A549 (cell line): ENCODE measurements at regions not wholly inside any gene's neighbourhood (a gene's known extent, or its start where the extent isn't known, plus 50 kb on each side); places are given as distances from the start of the nearest gene placed in this dataset.

ENCODE experiments used
- ATAC-seq, 2 experiments: fragments of 200-7000 bp in 1 of 2; fragments of >200 bp in 1 of 2; cut with Nextera tagmentation in 1 of 2; cut with Tn5 transposase in 1 of 2; 3 replicates each; pipeline versions ENCODE4 v1.8.0 to v1.9.1; 2018 to 2020; ENCODE audit warnings: mild to moderate bottlenecking in 1 of 2, moderate library complexity in 1 of 2
- CTCF ChIA-PET: fragments of 300-600 bp; sonication (Branson Sonifier 250); formaldehyde crosslinking; extraction: SDS; loops from one replicate; lab custom pipeline; 2021; ENCODE audit warnings: antibody characterized with exemption, inconsistent platforms; lab: Yijun Ruan, JAX
- POLR2A ChIA-PET: fragments of 350-600 bp; formaldehyde crosslinking; extraction: SDS; loops from one replicate; lab custom pipeline; 2021; ENCODE audit warnings: antibody characterized with exemption, inconsistent platforms; lab: Yijun Ruan, JAX
- DNase-seq, 2 experiments: peaks; one replicate each; pipeline versions ENCODE4 v3.0.0 to v3.0.0-alpha.2; 2011 to 2016; ENCODE audit warnings: low read depth in 1 of 2, low spot score in 1 of 2
- FAIRE-seq: peaks from 2 replicates; lab custom pipeline; 2011; peaks lifted over from hg19 to GRCh38; lab: Jason Lieb, UNC
- H3K27ac ChIP-seq, 2 experiments: fragments of >200 bp; sonication (Bioruptor Twin); formaldehyde crosslinking; 3 replicates each; pipeline ENCODE4 v1.5.1; 2016 to 2017
- H3K4me1 ChIP-seq: fragments of >200 bp; sonication (Bioruptor Twin); formaldehyde crosslinking; 3 replicates; pipeline ENCODE4 v1.6.1; 2016
- H3K4me2 ChIP-seq: fragments of >200 bp; sonication (Bioruptor Twin); formaldehyde crosslinking; 3 replicates; pipeline ENCODE4 v1.6.1; 2016
- H3K4me3 ChIP-seq: fragments of >200 bp; sonication (Bioruptor Twin); formaldehyde crosslinking; 3 replicates; pipeline ENCODE4 v1.5.1; 2016
- H3K9me3 ChIP-seq: fragments of >200 bp; sonication (Bioruptor Twin); formaldehyde crosslinking; 3 replicates; pipeline ENCODE4 v1.6.1; 2016
- ATOH8 ChIP-seq: fragments of 250-450 bp; sonication (Bioruptor Pico); IDR thresholded peaks from 2 replicates; pipeline ENCODE4 v1.5.0; 2020; ENCODE audit warnings: low read depth, mild to moderate bottlenecking, moderate library complexity
- BHLHE40 ChIP-seq: IDR thresholded peaks from 2 replicates; pipeline ENCODE4 v1.6.1; 2012; ENCODE audit warnings: low read depth, low read length, inconsistent platforms
- CBX8 ChIP-seq: fragments of 200-600 bp; sonication (generic); IDR thresholded peaks from 2 replicates; pipeline ENCODE4 v1.6.1; 2016
- FOXS1 ChIP-seq: fragments of 250-450 bp; sonication (Bioruptor Pico); IDR thresholded peaks from 2 replicates; pipeline ENCODE4 v1.5.0; 2020; ENCODE audit warnings: mild to moderate bottlenecking, moderate library complexity
- GATA3 ChIP-seq: IDR thresholded peaks from 2 replicates; pipeline ENCODE4 v1.6.1; 2012; ENCODE audit warnings: borderline replicate concordance
- JUN ChIP-seq, 2 experiments: fragments of >200 bp; sonication (Bioruptor Twin); formaldehyde crosslinking; IDR thresholded peaks; 2 replicates in 1 of 2; 3 replicates in 1 of 2; pipeline ENCODE4 v1.6.1; 2016 to 2017
- KDM1A ChIP-seq: fragments of 200-600 bp; sonication (generic); IDR thresholded peaks from 2 replicates; pipeline ENCODE4 v1.6.1; 2016; ENCODE audit warnings: low read depth, mild to moderate bottlenecking
- KDM5A ChIP-seq: fragments of 200-600 bp; sonication (generic); IDR thresholded peaks from 2 replicates; pipeline ENCODE4 v1.6.1; 2016; ENCODE audit warnings: antibody characterized with exemption, mild to moderate bottlenecking
- MAFK ChIP-seq: fragments of 450-650 bp; IDR thresholded peaks from 2 replicates; pipeline ENCODE4 v1.6.1; 2014; ENCODE audit not compliant: partially characterized antibody
- MAX ChIP-seq: IDR thresholded peaks from 2 replicates; pipeline ENCODE4 v1.6.1; 2012
- NFE2L2 ChIP-seq: fragments of 150-350 bp; conservative IDR thresholded peaks from 2 replicates; pipeline ENCODE4 v1.6.1; 2014; ENCODE audit warnings: low read length
- PHF8 ChIP-seq: fragments of 200-600 bp; sonication (generic); IDR thresholded peaks from 2 replicates; pipeline ENCODE4 v1.6.1; 2016; ENCODE audit warnings: low read depth, mild to moderate bottlenecking, antibody characterized with exemption, moderate library complexity, borderline replicate concordance
- POLR2A ChIP-seq: IDR thresholded peaks from 2 replicates; pipeline ENCODE4 v1.6.1; 2012; ENCODE audit warnings: mild to moderate bottlenecking, low read length
- REST ChIP-seq: fragments of 200-600 bp; sonication (generic); IDR thresholded peaks from 2 replicates; pipeline ENCODE4 v1.6.1; 2016; ENCODE audit warnings: antibody characterized with exemption, mild to moderate bottlenecking, moderate library complexity
- ZFP36 ChIP-seq: fragments of 450-650 bp; IDR thresholded peaks from 2 replicates; pipeline ENCODE4 v1.6.1; 2014; ENCODE audit warnings: borderline replicate concordance; ENCODE audit not compliant: partially characterized antibody
- WGBS: methylation state at CpG from one replicate; pipeline ENCODE4 v1.1.6; 2017; ENCODE audit errors: missing lambda C conversion rate; 5-methylcytosine and 5-hydroxymethylcytosine counted together
- TF ChIP-seq, protein P1 (sequence below): fragments of 150-350 bp; IDR thresholded peaks from 2 replicates; pipeline ENCODE4 v1.6.1; 2014; ENCODE audit warnings: low read depth, mild to moderate bottlenecking, low read length
- TF ChIP-seq, protein P2 (sequence below): IDR thresholded peaks from 2 replicates; pipeline ENCODE4 v1.6.1; 2012; ENCODE audit warnings: low read depth, borderline replicate concordance
- TF ChIP-seq, protein P3 (sequence below): fragments of 250-450 bp; sonication (Bioruptor Pico); IDR thresholded peaks from 2 replicates; pipeline ENCODE4 v1.5.0; 2021; ENCODE audit warnings: mild to moderate bottlenecking, moderate library complexity, borderline replicate concordance

DNA sequence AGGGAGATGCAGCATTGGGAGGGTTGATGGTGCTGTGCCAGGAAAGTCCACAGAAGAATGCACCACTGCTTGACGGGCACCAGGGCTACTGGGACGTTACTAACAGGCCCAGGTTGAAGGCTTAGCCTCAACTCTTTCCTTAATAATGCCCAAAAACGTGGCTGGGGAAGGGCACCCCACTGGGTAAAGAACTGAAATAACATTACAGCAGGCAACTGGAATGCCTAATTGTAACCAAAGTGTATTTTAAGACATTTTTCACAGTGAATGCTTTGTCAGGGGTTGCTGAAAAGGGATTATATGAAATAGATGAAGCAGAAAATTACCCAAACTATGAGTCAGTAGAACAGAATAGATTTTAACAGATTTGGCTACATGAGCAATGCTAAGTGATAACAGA, 191.3 kb downstream of the CMPK2 start:
- DNase-seq: no peak
- FAIRE-seq: no peak
- ChIA-PET CTCF (no interaction called here), POLR2A (no interaction called here)
- WGBS: 2% methylated on average over 3 of the region's 3 CpGs
- no peaks in the 10 kb centered on the region for H3K9me3 ChIP-seq
- H3K27ac ChIP-seq: no peak overlapping the region
- H3K4me3 ChIP-seq: no peak overlapping the region
- no peak for ATAC-seq
- TF ChIP-seq FOXS1 (CRISPR knock-in tag) (no peak), KDM5A (no peak), JUN (IDR thresholded peaks at IDR 0.05) (no peak), MAX (no peak), CBX8 (no peak), GATA3 (no peak), KDM1A (no peak), BHLHE40 (no peak), ZFP36 (no peak), POLR2A (no peak)
- TF ChIP-seq, protein P1, sequence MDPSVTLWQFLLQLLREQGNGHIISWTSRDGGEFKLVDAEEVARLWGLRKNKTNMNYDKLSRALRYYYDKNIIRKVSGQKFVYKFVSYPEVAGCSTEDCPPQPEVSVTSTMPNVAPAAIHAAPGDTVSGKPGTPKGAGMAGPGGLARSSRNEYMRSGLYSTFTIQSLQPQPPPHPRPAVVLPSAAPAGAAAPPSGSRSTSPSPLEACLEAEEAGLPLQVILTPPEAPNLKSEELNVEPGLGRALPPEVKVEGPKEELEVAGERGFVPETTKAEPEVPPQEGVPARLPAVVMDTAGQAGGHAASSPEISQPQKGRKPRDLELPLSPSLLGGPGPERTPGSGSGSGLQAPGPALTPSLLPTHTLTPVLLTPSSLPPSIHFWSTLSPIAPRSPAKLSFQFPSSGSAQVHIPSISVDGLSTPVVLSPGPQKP: no peak
- H3K4me1 ChIP-seq: no peaks in the 10 kb centered on the region
- H3K4me2 ChIP-seq: no peak overlapping the region

DNA sequence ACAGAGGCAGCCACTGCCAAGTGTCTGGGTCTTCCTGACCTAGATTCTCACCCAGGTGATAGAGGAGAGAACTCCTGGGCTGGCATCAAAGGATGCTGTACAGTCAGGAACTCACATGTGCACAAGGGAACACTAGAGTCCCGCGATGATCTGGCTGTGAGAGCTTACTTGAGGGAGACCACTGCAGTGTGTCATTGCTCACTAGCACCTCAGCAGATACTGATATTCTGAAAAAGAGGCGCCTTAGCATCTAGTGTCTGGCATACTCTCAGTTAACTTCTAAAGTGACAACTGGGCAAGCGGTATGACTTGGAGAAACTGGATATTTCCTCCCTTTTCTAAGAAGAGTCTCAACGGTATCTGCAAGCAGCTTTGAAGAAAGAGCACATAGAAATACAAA, 189.9 kb downstream of the CMPK2 start:
- TF ChIP-seq ATOH8 (CRISPR knock-in tag): no peak
- TF ChIP-seq MAFK: no peak
- no peak for TF ChIP-seq JUN (IDR thresholded peaks at IDR 0.05)
- TF ChIP-seq, protein P2, sequence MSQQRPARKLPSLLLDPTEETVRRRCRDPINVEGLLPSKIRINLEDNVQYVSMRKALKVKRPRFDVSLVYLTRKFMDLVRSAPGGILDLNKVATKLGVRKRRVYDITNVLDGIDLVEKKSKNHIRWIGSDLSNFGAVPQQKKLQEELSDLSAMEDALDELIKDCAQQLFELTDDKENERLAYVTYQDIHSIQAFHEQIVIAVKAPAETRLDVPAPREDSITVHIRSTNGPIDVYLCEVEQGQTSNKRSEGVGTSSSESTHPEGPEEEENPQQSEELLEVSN: no peak
- TF ChIP-seq PHF8: no peak
- no peak for TF ChIP-seq REST
- Histone ChIP-seq H3K27ac (no peak overlapping the region), H3K4me1 (no peaks in the 10 kb centered on the region), H3K9me3 (no peaks in the 10 kb centered on the region), H3K4me3 (no peak overlapping the region), H3K4me2 (no peak overlapping the region)
- ATAC-seq (no peak), DNase-seq (no peak), FAIRE-seq (no peak)
- WGBS: 28% methylated on average over 5 of the region's 5 CpGs
- ChIA-PET CTCF (no interaction called here), POLR2A (no interaction called here)

DNA sequence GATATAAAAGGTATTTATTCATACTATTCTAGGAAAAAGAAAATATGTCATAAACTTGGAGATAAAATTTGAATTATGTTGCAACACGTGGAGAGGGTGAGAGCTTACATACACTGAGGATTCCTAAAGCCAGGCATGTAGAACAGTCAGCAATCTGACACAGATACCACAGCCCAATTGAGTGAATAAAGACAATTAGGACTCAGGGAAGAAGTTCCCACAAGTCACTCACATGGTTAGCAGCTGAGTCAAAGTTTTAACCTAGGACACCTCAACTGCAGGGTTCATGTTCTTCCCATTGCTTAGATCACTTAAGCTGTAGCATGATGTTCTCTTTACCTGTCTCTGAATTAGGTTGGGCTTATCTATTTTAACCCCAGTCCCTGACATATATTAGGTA, 189.5 kb downstream of the CMPK2 start:
- ChIA-PET POLR2A (no interaction called here), CTCF (no interaction called here)
- Histone ChIP-seq H3K9me3 (no peaks in the 10 kb centered on the region), H3K4me2 (no peak overlapping the region), H3K4me1 (no peaks in the 10 kb centered on the region), H3K27ac (no peak overlapping the region), H3K4me3 (no peak overlapping the region)
- FAIRE-seq: no peak
- ATAC-seq: no peak
- 3% methylated on average over 1 of the region's 1 CpG for WGBS
- TF ChIP-seq, protein P3, sequence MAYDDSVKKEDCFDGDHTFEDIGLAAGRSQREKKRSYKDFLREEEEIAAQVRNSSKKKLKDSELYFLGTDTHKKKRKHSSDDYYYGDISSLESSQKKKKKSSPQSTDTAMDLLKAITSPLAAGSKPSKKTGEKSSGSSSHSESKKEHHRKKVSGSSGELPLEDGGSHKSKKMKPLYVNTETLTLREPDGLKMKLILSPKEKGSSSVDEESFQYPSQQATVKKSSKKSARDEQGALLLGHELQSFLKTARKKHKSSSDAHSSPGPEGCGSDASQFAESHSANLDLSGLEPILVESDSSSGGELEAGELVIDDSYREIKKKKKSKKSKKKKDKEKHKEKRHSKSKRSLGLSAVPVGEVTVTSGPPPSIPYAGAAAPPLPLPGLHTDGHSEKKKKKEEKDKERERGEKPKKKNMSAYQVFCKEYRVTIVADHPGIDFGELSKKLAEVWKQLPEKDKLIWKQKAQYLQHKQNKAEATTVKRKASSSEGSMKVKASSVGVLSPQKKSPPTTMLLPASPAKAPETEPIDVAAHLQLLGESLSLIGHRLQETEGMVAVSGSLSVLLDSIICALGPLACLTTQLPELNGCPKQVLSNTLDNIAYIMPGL (CRISPR knock-in tag): no peak
- no peak for TF ChIP-seq NFE2L2
- TF ChIP-seq MAFK: no peak
- no peak for TF ChIP-seq ATOH8 (CRISPR knock-in tag)
- TF ChIP-seq, protein P2: no peak
- DNase-seq: no peak
